HFFc6 (cell line): ENCODE measurements at regions not wholly inside any gene's neighbourhood (a gene's known extent, or its start where the extent isn't known, plus 50 kb on each side); places are given as distances from the start of the nearest gene placed in this dataset.

Source experiments
- DNase-seq: peaks from one replicate; pipeline ENCODE4 v3.0.0-alpha.2; 2018
- H3K27ac Mint-ChIP-seq: 2 replicates; pipeline ENCODE4 v1.8.0; 2020; ENCODE audit warnings: mild to moderate bottlenecking, mixed read lengths
- H3K27me3 Mint-ChIP-seq: 2 replicates; pipeline ENCODE4 v1.8.0; 2021; ENCODE audit warnings: mild to moderate bottlenecking, moderate library complexity, mixed read lengths; ENCODE audit not compliant: insufficient read depth
- H3K36me3 Mint-ChIP-seq: 2 replicates; pipeline ENCODE4 v1.8.0; 2021; ENCODE audit warnings: low read depth, mixed read lengths
- H3K4me1 Mint-ChIP-seq: 2 replicates; pipeline ENCODE4 v1.8.0; 2020; ENCODE audit warnings: low read depth, mixed read lengths
- H3K4me3 Mint-ChIP-seq: 2 replicates; pipeline ENCODE4 v1.8.0; 2020; ENCODE audit warnings: mild to moderate bottlenecking, moderate library complexity, mixed read lengths
- H3K9me3 Mint-ChIP-seq: 2 replicates; pipeline ENCODE4 v1.8.0; 2020; ENCODE audit warnings: mild to moderate bottlenecking, mixed read lengths
- CTCF ChIP-seq: fragments of 200-600 bp; sonication (generic); IDR thresholded peaks from 2 replicates; pipeline ENCODE4 v1.5.0; 2021; ENCODE audit warnings: antibody characterized with exemption, mild to moderate bottlenecking

GRCh38 chr3:74768010-74768409, 153.6 kb upstream of the CNTN3 start:
- no peak overlapping the region for H3K4me3 Mint-ChIP-seq
- H3K36me3 Mint-ChIP-seq = no peaks in the 10 kb centered on the region
- H3K27me3 Mint-ChIP-seq = peaks cover 3% of the 10 kb centered on the region; the same call in 1 of the 2 replicates
- no peak for TF ChIP-seq CTCF
- no peak overlapping the region for H3K27ac Mint-ChIP-seq
- H3K9me3 Mint-ChIP-seq = no peaks in the 10 kb centered on the region
- H3K4me1 Mint-ChIP-seq = no peaks in the 10 kb centered on the region
- DNase-seq = no peak

GRCh38 chr3:74766405-74766804, 151.9 kb upstream of the CNTN3 start:
- no peak overlapping the region for H3K27ac Mint-ChIP-seq
- no peak for TF ChIP-seq CTCF
- H3K4me3 Mint-ChIP-seq = no peak overlapping the region
- H3K27me3 Mint-ChIP-seq = peaks cover 3% of the 10 kb centered on the region; the same call in 1 of the 2 replicates
- no peak for DNase-seq
- H3K36me3 Mint-ChIP-seq = no peaks in the 10 kb centered on the region
- H3K9me3 Mint-ChIP-seq = no peaks in the 10 kb centered on the region
- no peaks in the 10 kb centered on the region for H3K4me1 Mint-ChIP-seq

- Mint-ChIP-seq H3K36me3 (no peaks in the 10 kb centered on the region), H3K27me3 (peaks cover 3% of the 10 kb centered on the region; the same call in 1 of the 2 replicates), H3K4me3 (no peak overlapping the region), H3K9me3 (no peaks in the 10 kb centered on the region), H3K4me1 (no peaks in the 10 kb centered on the region), H3K27ac (no peak overlapping the region)
- no peak for TF ChIP-seq CTCF
- DNase-seq = no peak
Measured at GRCh38 chr3:74763830-74764229, 149.4 kb upstream of the CNTN3 start.

GRCh38 chr3:74756674-74757073, 142.2 kb upstream of the CNTN3 start:
- Mint-ChIP-seq H3K4me3 (no peak overlapping the region), H3K4me1 (no peaks in the 10 kb centered on the region), H3K27me3 (no peaks in the 10 kb centered on the region; the same call in 1 of the 2 replicates), H3K36me3 (no peaks in the 10 kb centered on the region), H3K27ac (no peak overlapping the region), H3K9me3 (no peaks in the 10 kb centered on the region)
- no peak for DNase-seq
- TF ChIP-seq CTCF = no peak

- DNase-seq = no peak
- Mint-ChIP-seq H3K4me3 (no peak overlapping the region), H3K27ac (no peak overlapping the region), H3K9me3 (no peaks in the 10 kb centered on the region), H3K27me3 (peaks cover 1% of the 10 kb centered on the region), H3K36me3 (no peaks in the 10 kb centered on the region), H3K4me1 (no peaks in the 10 kb centered on the region)
- TF ChIP-seq CTCF = no peak
Measured at GRCh38 chr3:74752290-74752689, 137.8 kb upstream of the CNTN3 start.

- Mint-ChIP-seq H3K4me1 (no peaks in the 10 kb centered on the region), H3K9me3 (no peaks in the 10 kb centered on the region), H3K4me3 (no peak overlapping the region), H3K36me3 (no peaks in the 10 kb centered on the region), H3K27ac (no peak overlapping the region), H3K27me3 (peaks cover 3% of the 10 kb centered on the region)
- no peak for TF ChIP-seq CTCF
- DNase-seq = no peak
Measured at GRCh38 chr3:74751775-74752174, 137.3 kb upstream of the CNTN3 start.
